Activated T-helper 2 cell treated with anti-CD3 and anti-CD28 coated beads, Interferon-gamma antibody, Interleukin-2, Interleukin-4, amounts not matched to agents 10 μg/mL and 5 μg/mL and 100 μg/mL, durations not matched to agents 14 hours and 24 hours and 36 hours (primary cell): ENCODE measurements at regions not wholly inside any gene's neighbourhood (a gene's known extent, or its start where the extent isn't known, plus 50 kb on each side); places are given as distances from the start of the nearest gene placed in this dataset.

Source experiments
- DNase-seq: peaks from one replicate; pipeline ENCODE4 v3.0.0; 2021; ENCODE audit warnings: low spot score
- H3K27ac Mint-ChIP-seq: one replicate; pipeline ENCODE4 v1.8.0; 2021; ENCODE audit warnings: mixed read lengths
- H3K27me3 Mint-ChIP-seq: one replicate; pipeline ENCODE4 v1.8.0; 2021; ENCODE audit warnings: low read depth, mixed read lengths
- H3K36me3 Mint-ChIP-seq: one replicate; pipeline ENCODE4 v1.8.0; 2021; ENCODE audit warnings: low read depth, mixed read lengths
- H3K4me1 Mint-ChIP-seq: one replicate; pipeline ENCODE4 v1.8.0; 2021; ENCODE audit warnings: low read depth, mixed read lengths
- H3K4me3 Mint-ChIP-seq: one replicate; pipeline ENCODE4 v1.8.0; 2021; ENCODE audit warnings: low read depth, mild to moderate bottlenecking, moderate library complexity, mixed read lengths
- H3K9me3 Mint-ChIP-seq: one replicate; pipeline ENCODE4 v1.8.0; 2021; ENCODE audit warnings: mixed read lengths
- intact Hi-C: fragments of 100-400 bp; cut with micrococcal nuclease; formaldehyde crosslinking; loops from one replicate; pipeline ENCODE4 v1.15.1; 2023

DNA sequence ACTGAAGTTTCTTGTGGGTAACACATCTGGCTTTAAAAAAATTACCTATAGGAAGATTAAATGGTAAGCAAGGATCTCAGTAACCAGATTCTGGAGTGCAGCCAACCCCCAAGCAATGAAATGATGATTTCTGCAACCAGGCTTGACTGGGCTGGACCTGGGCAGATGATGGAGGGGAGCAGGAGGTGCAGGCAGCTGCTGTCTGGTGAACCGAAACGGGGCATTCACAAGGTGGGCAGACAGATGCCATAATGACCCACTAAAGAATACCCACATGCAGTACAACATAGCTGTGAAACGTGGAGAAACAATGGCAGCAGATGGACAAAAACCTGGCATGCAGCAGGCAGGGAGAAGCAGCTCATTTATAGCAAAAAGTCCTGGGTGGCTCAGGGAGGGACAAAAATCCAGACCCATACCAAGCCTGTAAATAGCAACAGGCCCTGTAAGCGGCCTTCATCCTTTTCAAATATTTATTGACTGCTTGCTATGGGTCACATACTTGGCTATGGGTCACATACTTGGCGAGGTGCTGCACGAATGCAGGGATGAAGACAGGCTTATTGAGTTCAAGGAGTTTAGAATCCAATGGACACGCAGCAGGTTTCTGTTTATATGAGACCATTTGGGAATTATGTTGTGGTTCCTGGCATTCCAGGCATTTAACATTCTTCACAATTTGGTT is 244.7 kb downstream of the HRH4 start:
- no peak for DNase-seq
- peaks cover 5% of the 10 kb centered on the region for H3K27me3 Mint-ChIP-seq
- H3K9me3 Mint-ChIP-seq, result peaks cover 14% of the 10 kb centered on the region
- H3K4me1 Mint-ChIP-seq, result no peaks in the 10 kb centered on the region
- no peaks in the 10 kb centered on the region for H3K36me3 Mint-ChIP-seq
- intact Hi-C loops, result no loop called here
- no peak overlapping the region for H3K27ac Mint-ChIP-seq
- no peak overlapping the region for H3K4me3 Mint-ChIP-seq

DNA sequence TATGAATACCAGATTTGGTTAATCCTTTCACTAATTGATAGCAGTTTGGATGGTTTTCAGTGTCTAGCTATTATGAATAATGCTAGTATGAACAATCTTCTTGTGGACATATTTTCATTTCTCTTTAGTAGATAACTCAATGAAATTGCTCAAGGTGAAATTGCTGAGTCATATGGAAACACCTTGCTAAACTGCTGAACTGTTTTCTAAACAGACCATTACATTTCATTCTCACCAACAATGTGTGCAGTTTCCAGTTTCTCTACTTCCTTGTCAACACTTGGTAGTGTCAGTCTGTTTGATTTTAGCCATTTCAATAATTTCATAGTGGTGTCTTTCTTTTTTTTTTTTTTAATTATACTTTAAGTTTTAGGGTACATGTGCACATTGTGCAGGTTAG is 250.0 kb downstream of the HRH4 start:
- H3K4me3 Mint-ChIP-seq, result no peak overlapping the region
- peaks cover 1% of the 10 kb centered on the region for H3K27me3 Mint-ChIP-seq
- no peak for DNase-seq
- peaks cover 4% of the 10 kb centered on the region for H3K9me3 Mint-ChIP-seq
- H3K36me3 Mint-ChIP-seq, result no peaks in the 10 kb centered on the region
- no peaks in the 10 kb centered on the region for H3K4me1 Mint-ChIP-seq
- H3K27ac Mint-ChIP-seq, result no peak overlapping the region
- intact Hi-C loops, result no loop called here

DNA sequence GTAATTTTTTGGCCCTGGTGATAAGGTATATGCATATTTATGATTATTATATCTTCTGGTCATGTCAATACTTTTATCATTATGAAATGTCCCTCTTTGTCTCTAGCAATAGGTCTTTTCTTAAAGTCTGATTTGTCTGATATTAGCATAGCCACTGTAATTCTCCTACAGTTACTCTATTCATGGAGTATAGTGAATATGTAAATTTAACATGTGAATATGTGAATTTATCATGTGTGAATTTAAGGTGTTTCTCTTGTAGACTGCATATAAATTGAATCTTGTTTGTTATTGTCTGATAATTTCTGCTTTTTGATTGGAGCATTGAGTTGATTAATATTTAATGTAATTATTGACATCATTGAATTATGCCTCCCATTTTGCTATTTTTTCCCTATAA is 259.4 kb downstream of the HRH4 start:
- Mint-ChIP-seq H3K9me3 (no peaks in the 10 kb centered on the region), H3K4me3 (no peak overlapping the region), H3K27me3 (peaks cover 20% of the 10 kb centered on the region), H3K4me1 (no peaks in the 10 kb centered on the region), H3K27ac (no peak overlapping the region), H3K36me3 (no peaks in the 10 kb centered on the region)
- DNase-seq, result no peak
- intact Hi-C loops, result no loop called here

DNA sequence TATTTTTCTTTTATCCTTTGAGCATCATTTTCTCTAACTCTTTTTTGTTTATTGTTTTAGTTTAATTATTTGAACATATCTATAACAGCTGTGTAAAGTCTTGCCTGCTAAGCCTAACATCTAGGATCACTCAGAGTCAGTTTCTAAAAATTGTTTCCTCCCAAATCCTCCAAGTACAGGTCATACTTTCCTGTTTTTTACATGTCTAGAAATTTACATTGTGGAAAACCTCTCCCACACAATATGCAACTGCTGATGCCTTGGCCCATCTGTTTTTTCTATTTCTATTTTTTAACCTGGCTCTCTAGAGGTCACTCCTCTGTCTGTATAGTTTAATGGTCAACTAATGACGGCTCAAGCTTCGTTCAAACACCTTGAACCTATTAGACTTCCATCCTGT is 261.0 kb downstream of the HRH4 start:
- DNase-seq, result no peak
- H3K36me3 Mint-ChIP-seq, result no peaks in the 10 kb centered on the region
- no peak overlapping the region for H3K4me3 Mint-ChIP-seq
- peaks cover 20% of the 10 kb centered on the region for H3K27me3 Mint-ChIP-seq
- H3K9me3 Mint-ChIP-seq, result no peaks in the 10 kb centered on the region
- no peaks in the 10 kb centered on the region for H3K4me1 Mint-ChIP-seq
- intact Hi-C loops, result no loop called here
- H3K27ac Mint-ChIP-seq, result no peak overlapping the region

DNA sequence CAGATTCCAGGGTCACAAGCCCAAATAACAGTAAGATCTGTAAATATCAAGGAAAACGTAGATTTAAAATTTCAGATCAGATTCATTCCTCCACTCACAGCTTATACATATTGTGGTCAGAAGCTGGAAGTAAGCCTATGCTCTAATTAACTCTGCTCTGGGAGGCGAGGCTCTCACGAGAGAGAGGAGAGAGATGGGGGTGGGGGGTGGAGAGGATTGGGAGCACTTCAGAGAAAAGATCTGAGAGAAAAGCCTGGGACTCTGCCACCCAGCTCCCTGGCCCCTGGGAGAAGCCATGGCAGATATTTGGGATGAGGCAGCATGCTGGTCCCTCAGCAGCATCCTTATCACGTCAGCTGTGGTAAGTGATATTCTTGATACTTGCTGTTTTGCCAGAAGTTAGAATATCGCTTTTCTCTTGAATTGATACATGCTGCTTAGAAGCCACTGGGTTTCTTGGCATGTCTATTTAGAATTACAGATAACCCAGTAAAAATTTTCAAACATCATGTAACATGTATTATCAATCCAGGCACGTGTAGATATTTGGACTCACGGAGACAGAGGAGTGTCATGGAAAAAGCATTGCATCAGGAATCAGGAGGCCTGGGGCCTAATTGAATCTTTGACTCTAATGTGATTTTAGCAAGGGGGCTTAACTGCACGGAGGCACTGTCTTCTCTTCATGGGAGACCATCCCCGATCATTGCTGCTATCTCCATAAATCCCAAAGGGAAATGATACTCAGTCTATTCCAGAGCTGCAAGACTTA is 265.4 kb downstream of the HRH4 start:
- Mint-ChIP-seq H3K27ac (no peak overlapping the region), H3K4me1 (no peaks in the 10 kb centered on the region), H3K27me3 (peaks cover 21% of the 10 kb centered on the region), H3K4me3 (no peak overlapping the region), H3K36me3 (no peaks in the 10 kb centered on the region), H3K9me3 (no peaks in the 10 kb centered on the region)
- intact Hi-C loops, result loop anchor here (1.0 to 2.0 kb wide), 2 partner anchors 126 to 239 kb away; no protein-coding TSS in a partner anchor
- DNase-seq, result no peak

DNA sequence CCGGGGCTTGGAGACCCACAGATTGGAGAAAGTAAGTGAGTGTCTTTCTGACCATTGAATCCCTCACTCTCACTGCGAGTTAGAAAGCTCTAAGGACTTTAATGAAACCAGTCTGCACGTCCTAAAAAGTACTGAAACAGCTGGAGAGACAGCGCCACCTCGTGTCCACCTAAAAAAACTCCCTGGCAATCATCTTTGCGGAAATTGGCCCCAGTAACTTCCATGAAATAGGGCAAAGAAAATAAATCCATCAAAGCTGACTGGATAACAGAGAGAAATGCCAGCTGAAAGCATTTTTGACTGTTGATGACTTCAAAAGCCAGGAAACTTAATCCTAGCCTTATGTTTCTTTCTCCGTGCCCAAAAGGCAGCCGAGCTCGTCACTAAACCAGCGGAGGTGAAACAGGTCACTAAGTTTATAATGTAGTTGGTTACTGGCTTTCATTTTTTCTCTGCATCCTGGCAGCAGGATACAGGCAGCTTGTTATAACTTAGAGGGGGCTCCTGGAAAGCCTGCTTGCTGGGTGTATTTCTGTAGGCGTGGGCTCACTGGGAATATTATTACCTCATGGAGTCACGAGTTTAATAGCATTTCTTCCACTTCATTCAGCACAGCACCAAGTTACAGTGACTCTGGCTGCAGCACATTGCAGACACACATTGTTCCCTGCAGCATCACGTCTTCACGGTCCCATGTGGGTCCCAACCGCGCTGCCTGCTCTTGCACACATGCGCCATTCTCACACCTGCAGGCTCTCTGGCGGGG is 266.5 kb downstream of the HRH4 start:
- H3K4me3 Mint-ChIP-seq, result no peak overlapping the region
- no peaks in the 10 kb centered on the region for H3K4me1 Mint-ChIP-seq
- DNase-seq, result peak; percentile 29
- no peak overlapping the region for H3K27ac Mint-ChIP-seq
- no peaks in the 10 kb centered on the region for H3K9me3 Mint-ChIP-seq
- no peaks in the 10 kb centered on the region for H3K36me3 Mint-ChIP-seq
- peaks cover 10% of the 10 kb centered on the region for H3K27me3 Mint-ChIP-seq
- intact Hi-C loops, result loop anchor here (1.0 to 2.0 kb wide), 2 partner anchors 127 to 240 kb away; no protein-coding TSS in a partner anchor

DNA sequence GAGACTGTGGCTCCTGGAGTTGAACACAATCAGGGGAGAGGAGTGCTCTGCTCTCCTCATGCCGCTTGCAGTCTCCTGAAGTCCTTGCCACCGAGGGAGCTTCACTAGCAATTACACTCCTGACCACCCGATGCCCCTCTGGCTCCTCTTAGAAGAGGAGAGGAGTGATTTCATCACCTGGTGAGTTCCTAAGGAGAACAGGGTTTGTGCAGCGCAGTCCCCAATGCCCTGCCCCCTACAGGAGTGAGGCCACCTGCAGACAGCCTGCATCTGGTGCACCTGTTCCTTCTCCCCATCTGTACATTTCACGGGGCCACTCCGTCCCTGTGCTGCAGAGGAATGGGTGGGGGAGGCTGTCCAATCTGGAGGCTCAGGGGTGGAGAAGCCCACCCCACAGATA is 267.2 kb downstream of the HRH4 start:
- Mint-ChIP-seq H3K27ac (no peak overlapping the region), H3K27me3 (peaks cover 10% of the 10 kb centered on the region), H3K9me3 (no peaks in the 10 kb centered on the region), H3K36me3 (no peaks in the 10 kb centered on the region), H3K4me3 (no peak overlapping the region), H3K4me1 (no peaks in the 10 kb centered on the region)
- intact Hi-C loops, result loop anchor here (2.0 kb wide), 1 partner anchor 241 kb away; no protein-coding TSS in a partner anchor
- no peak for DNase-seq

DNA sequence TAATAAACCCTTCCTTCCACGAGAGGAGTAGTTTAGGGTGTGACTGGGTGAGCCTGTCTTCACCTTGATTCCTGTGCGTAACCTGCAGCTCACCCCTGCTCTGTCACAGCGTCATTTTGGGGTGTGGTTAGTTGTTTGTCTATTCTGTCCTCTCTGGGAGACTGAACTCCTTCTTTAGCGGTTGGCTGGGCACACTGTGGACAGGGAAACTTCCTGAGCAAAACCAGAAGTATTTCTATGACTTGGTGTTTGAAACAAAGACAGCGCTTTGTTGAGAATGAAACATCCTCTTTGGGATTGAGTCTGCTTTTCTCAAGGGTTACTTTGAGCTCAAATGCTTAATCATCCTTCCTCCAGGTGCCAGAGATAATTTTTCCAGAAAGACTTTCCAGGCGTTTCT is 270.7 kb downstream of the HRH4 start:
- H3K36me3 Mint-ChIP-seq, result no peaks in the 10 kb centered on the region
- no peak overlapping the region for H3K27ac Mint-ChIP-seq
- no peak for DNase-seq
- H3K4me3 Mint-ChIP-seq, result no peak overlapping the region
- intact Hi-C loops, result loop anchor here (2.0 kb wide), 1 partner anchor 370 kb away; no protein-coding TSS in a partner anchor
- no peaks in the 10 kb centered on the region for H3K4me1 Mint-ChIP-seq
- H3K9me3 Mint-ChIP-seq, result no peaks in the 10 kb centered on the region
- peaks cover 10% of the 10 kb centered on the region for H3K27me3 Mint-ChIP-seq

DNA sequence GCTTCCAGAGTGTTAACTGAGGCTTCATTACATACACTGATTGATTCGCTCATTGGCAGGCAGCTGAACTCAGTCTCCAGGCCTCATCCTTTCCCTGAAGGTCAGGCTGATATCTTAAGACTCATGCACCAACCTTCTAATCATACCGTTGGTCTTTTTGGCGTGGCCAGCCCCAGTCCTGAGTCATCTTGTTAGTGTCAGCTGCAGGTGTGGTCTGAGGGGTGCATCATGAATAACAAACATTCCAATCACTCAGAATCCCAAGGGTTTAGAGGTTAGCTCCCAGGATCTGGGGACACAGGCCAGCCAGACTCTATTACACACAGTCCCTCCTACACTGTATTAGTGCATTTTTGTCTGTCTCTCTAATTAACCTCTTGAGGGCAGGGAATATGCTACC is 271.5 kb downstream of the HRH4 start:
- Mint-ChIP-seq H3K4me3 (no peak overlapping the region), H3K27me3 (peaks cover 10% of the 10 kb centered on the region), H3K27ac (no peak overlapping the region), H3K9me3 (no peaks in the 10 kb centered on the region), H3K36me3 (no peaks in the 10 kb centered on the region), H3K4me1 (no peaks in the 10 kb centered on the region)
- DNase-seq, result no peak
- intact Hi-C loops, result loop anchor here (2.0 kb wide), 1 partner anchor 371 kb away; no protein-coding TSS in a partner anchor

DNA sequence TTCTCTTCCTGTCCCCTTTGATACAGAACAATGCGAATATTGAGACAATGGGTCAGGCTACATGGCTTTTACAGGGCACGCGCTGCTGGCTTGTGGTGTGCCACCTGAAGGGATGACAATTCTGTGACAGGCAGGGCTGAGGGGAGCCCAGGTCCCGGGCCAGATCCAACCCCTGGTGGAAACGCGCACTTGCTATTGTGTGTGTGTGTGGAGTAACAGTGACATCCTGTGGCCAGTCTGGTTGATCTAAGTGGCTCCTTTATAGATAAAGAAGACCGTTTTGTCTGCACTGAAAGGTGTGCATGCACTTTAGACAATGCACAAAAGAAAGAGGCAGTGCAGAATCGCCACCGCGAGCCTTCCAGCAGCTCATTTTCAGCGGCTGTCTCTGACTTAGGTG is 273.6 kb downstream of the HRH4 start:
- Mint-ChIP-seq H3K4me3 (no peak overlapping the region), H3K4me1 (no peaks in the 10 kb centered on the region), H3K27me3 (peaks cover 8% of the 10 kb centered on the region), H3K36me3 (no peaks in the 10 kb centered on the region), H3K9me3 (no peaks in the 10 kb centered on the region), H3K27ac (no peak overlapping the region)
- DNase-seq, result no peak
- intact Hi-C loops, result no loop called here

DNA sequence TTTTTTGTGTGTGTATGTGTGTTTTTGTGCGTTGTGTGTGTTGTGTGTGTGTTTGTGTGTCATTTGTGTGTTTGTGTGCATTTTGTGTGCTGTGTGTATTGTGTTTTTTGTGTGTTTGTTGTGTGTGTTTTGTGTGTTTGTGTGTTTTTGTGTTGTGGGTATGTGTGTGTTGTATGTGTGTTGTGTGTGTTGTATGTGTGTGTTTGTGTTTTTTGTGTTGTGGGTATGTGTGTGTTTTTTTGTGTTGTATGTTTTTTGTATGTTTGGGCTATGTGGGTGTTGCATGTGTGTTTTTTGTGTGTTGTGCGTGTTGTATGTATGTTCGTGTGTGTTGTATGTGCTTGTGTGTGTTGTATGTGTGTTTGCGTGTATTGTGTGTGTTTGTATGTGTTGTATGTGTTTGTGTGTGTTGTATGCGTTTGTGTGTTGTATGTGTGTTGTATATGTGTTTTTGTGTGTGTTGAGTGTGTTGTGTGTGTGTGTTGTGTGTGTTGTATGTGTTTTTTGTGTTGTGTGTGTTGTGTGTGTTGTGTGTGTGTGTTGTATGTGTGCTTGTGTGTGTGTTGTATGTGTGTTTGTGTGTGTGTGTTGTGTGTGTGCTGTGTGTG is 275.3 kb downstream of the HRH4 start:
- intact Hi-C loops, result no loop called here
- no peaks in the 10 kb centered on the region for H3K9me3 Mint-ChIP-seq
- no peaks in the 10 kb centered on the region for H3K36me3 Mint-ChIP-seq
- no peaks in the 10 kb centered on the region for H3K4me1 Mint-ChIP-seq
- H3K27ac Mint-ChIP-seq, result no peak overlapping the region
- no peaks in the 10 kb centered on the region for H3K27me3 Mint-ChIP-seq
- H3K4me3 Mint-ChIP-seq, result no peak overlapping the region
- no peak for DNase-seq

DNA sequence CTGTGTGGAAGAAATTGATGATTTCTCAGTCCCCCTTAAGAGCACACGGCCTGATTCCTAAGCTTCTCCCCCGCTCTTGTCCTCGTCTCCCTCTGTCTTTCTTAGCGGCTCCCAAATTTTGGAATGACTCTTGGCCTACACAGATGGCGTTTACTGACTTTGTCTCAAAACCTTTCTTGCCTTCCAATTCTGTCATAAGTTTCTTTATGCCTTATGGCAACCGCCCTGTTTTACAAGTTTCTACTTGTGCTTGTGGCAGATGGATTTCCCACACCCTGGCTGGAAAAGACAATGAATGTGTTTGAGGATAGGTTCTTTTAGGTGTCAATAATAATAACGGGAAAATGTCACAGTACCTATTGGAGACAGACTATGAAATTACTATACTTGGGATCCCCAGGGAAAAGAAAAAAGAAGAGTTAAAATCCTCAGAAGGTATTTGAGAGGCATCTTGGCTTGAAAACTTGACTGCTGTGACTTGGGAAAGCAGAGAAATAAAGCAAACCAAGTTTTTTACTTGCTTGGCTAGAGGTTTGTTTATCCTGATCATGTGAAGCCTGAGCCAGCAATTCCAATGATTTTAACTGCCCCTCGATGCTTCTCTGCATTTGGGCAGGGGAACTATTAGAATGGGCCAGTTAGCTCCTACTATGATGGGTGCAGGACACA is 276.4 kb downstream of the HRH4 start:
- no peaks in the 10 kb centered on the region for H3K9me3 Mint-ChIP-seq

More for the DNA sequence above, 276.4 kb downstream of the HRH4 start:
- no peaks in the 10 kb centered on the region for H3K4me1 Mint-ChIP-seq
- no peak overlapping the region for H3K4me3 Mint-ChIP-seq
- no peaks in the 10 kb centered on the region for H3K36me3 Mint-ChIP-seq
- H3K27ac Mint-ChIP-seq, result no peak overlapping the region
- H3K27me3 Mint-ChIP-seq, result no peaks in the 10 kb centered on the region
- intact Hi-C loops, result no loop called here
- no peak for DNase-seq
